Astrocyte (in vitro differentiated cells and primary cell): ENCODE measurements at regions not wholly inside any gene's neighbourhood (a gene's known extent, or its start where the extent isn't known, plus 50 kb on each side); places are given as distances from the start of the nearest gene placed in this dataset.

ENCODE experiments used
- EZH2 ChIP-seq: IDR thresholded peaks from 2 replicates; pipeline ENCODE4 v1.6.1; 2012; ENCODE audit warnings: mild to moderate bottlenecking, low read length, inconsistent platforms; ENCODE audit not compliant: insufficient read depth
- TF ChIP-seq, protein P1 (sequence below): IDR thresholded peaks from 2 replicates; pipeline ENCODE4 v1.5.1; 2011; ENCODE audit warnings: low read depth, mild to moderate bottlenecking, inconsistent platforms, low read length, moderate library complexity; ENCODE audit not compliant: insufficient read depth

DNA sequence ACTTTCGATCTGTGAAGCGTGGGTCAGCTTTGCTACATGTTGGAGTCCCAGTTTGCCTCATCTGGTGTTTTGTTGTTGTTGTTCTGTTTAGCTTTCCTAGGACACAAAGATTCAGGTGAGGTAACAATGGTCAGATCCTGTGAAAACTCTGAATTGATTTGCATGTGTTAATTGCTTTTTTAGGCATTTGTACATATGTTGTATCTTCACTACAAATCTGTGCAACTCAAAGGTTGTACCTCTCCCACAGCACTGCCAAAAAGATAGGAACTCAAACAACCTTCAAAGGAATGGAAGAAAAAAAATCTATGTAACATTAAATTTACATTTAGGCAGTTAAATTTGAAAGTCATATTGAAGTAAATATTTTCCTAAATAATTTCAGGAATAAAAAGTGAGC is 518.5 kb upstream of the TENM4 start:
- TF ChIP-seq EZH2, result no peak
- TF ChIP-seq, protein P1, sequence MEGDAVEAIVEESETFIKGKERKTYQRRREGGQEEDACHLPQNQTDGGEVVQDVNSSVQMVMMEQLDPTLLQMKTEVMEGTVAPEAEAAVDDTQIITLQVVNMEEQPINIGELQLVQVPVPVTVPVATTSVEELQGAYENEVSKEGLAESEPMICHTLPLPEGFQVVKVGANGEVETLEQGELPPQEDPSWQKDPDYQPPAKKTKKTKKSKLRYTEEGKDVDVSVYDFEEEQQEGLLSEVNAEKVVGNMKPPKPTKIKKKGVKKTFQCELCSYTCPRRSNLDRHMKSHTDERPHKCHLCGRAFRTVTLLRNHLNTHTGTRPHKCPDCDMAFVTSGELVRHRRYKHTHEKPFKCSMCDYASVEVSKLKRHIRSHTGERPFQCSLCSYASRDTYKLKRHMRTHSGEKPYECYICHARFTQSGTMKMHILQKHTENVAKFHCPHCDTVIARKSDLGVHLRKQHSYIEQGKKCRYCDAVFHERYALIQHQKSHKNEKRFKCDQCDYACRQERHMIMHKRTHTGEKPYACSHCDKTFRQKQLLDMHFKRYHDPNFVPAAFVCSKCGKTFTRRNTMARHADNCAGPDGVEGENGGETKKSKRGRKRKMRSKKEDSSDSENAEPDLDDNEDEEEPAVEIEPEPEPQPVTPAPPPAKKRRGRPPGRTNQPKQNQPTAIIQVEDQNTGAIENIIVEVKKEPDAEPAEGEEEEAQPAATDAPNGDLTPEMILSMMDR, result no peak
